ENCODE measurements at regions not wholly inside any gene's neighbourhood (a gene's known extent, or its start where the extent isn't known, plus 50 kb on each side); places are given as distances from the start of the nearest gene placed in this dataset.

DNA sequence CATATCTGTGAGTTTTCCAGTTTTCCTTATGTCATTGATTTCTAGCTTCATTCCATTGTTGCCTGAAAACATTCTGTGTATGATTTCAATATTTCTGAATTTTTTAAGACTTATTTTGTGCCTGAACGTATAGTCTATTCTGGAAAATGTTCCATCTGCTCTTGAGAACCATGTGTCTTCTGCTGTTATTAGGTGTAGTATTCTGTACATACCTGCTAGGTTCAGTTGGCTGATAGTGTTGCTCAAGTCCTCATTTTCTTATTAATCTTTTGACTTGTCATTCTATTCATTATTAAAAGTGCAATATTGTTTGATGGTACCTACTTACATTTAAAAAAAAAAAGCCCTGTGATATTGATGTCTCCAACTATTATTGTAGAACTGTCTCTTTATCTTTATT, 869.8 kb upstream of the MAN1A1 start:
- Histone ChIP-seq H3K4me2 (ENCODE audit: low read length) (no peak overlapping the region), H2AK5ac (ENCODE audit: low read length) (no peak overlapping the region), H2BK120ac (ENCODE audit: low read depth, low read length) (no peak overlapping the region), H3K18ac (ENCODE audit: low read length) (no peak overlapping the region), H3K27ac (ENCODE audit: low read depth, low read length) (no peak overlapping the region), H3K4ac (ENCODE audit: low read depth, low read length) (no peak overlapping the region), H2BK5ac (ENCODE audit: low read length) (no peak overlapping the region), H2BK15ac (replicated peaks; ENCODE audit: low read depth) (no peak overlapping the region), H3K27me3 (ENCODE audit: insufficient read depth, low read length, poor library complexity) (no peaks in the 10 kb centered on the region), H3K4me1 (ENCODE audit: control insufficient read depth, low read depth, low read length) (no peaks in the 10 kb centered on the region), H3K4me3 (ENCODE audit: low read length) (no peak overlapping the region), H3K56ac (ENCODE audit: low read length) (no peak overlapping the region), H3K79me2 (ENCODE audit: control insufficient read depth, insufficient read depth, low read length) (no peaks in the 10 kb centered on the region), H3K23ac (ENCODE audit: low read length) (no peak overlapping the region), H4K5ac (ENCODE audit: low read length) (no peak overlapping the region), H3K36me3 (ENCODE audit: control insufficient read depth, insufficient read depth, low read length) (no peaks in the 10 kb centered on the region), H3K9ac (ENCODE audit: low read length) (no peak overlapping the region), H3K79me1 (ENCODE audit: low read length) (no peaks in the 10 kb centered on the region), H4K8ac (ENCODE audit: low read depth, low read length) (no peak overlapping the region)
- no peak for DNase-seq
- WGBS (ENCODE audit: extremely low coverage, insufficient coverage, low lambda C conversion rate): no CpG with 5 or more reads among the region's 1 CpG

GRCh38 chr6:120214088-120214499, 864.5 kb upstream of the MAN1A1 start:
- Histone ChIP-seq H2BK5ac (ENCODE audit: low read length) (no peak overlapping the region), H3K56ac (ENCODE audit: low read length) (no peak overlapping the region), H3K36me3 (ENCODE audit: control insufficient read depth, insufficient read depth, low read length) (no peaks in the 10 kb centered on the region), H3K4ac (ENCODE audit: low read depth, low read length) (no peak overlapping the region), H2AK5ac (ENCODE audit: low read length) (no peak overlapping the region), H3K9ac (ENCODE audit: low read length) (no peak overlapping the region), H3K27me3 (ENCODE audit: insufficient read depth, low read length, poor library complexity) (no peaks in the 10 kb centered on the region), H3K79me2 (ENCODE audit: control insufficient read depth, insufficient read depth, low read length) (no peaks in the 10 kb centered on the region), H3K4me1 (ENCODE audit: control insufficient read depth, low read depth, low read length) (no peaks in the 10 kb centered on the region), H2BK120ac (ENCODE audit: low read depth, low read length) (no peak overlapping the region), H3K4me3 (ENCODE audit: low read length) (no peak overlapping the region), H4K8ac (ENCODE audit: low read depth, low read length) (no peak overlapping the region), H2BK15ac (replicated peaks; ENCODE audit: low read depth) (no peak overlapping the region), H3K18ac (ENCODE audit: low read length) (no peak overlapping the region), H4K5ac (ENCODE audit: low read length) (no peak overlapping the region), H3K27ac (ENCODE audit: low read depth, low read length) (no peak overlapping the region), H3K4me2 (ENCODE audit: low read length) (no peak overlapping the region), H3K79me1 (ENCODE audit: low read length) (no peaks in the 10 kb centered on the region), H3K23ac (ENCODE audit: low read length) (no peak overlapping the region)
- DNase-seq: no peak

GRCh38 chr6:120211955-120212792, 862.6 kb upstream of the MAN1A1 start:
- no CpG with 5 or more reads among the region's 4 CpGs for WGBS (ENCODE audit: extremely low coverage, insufficient coverage, low lambda C conversion rate)
- Histone ChIP-seq H3K4me1 (ENCODE audit: control insufficient read depth, low read depth, low read length) (no peaks in the 10 kb centered on the region), H2AK5ac (ENCODE audit: low read length) (no peak overlapping the region), H4K5ac (ENCODE audit: low read length) (no peak overlapping the region), H3K4me2 (ENCODE audit: low read length) (no peak overlapping the region), H2BK120ac (ENCODE audit: low read depth, low read length) (no peak overlapping the region), H3K9ac (ENCODE audit: low read length) (no peak overlapping the region), H3K4me3 (ENCODE audit: low read length) (no peak overlapping the region), H3K36me3 (ENCODE audit: control insufficient read depth, insufficient read depth, low read length) (no peaks in the 10 kb centered on the region), H3K18ac (ENCODE audit: low read length) (no peak overlapping the region), H3K56ac (ENCODE audit: low read length) (no peak overlapping the region), H3K23ac (ENCODE audit: low read length) (no peak overlapping the region), H2BK15ac (replicated peaks; ENCODE audit: low read depth) (no peak overlapping the region), H3K79me1 (ENCODE audit: low read length) (no peaks in the 10 kb centered on the region), H2BK5ac (ENCODE audit: low read length) (no peak overlapping the region), H4K8ac (ENCODE audit: low read depth, low read length) (no peak overlapping the region), H3K27me3 (ENCODE audit: insufficient read depth, low read length, poor library complexity) (no peaks in the 10 kb centered on the region), H3K4ac (ENCODE audit: low read depth, low read length) (no peak overlapping the region), H3K27ac (ENCODE audit: low read depth, low read length) (no peak overlapping the region), H3K79me2 (ENCODE audit: control insufficient read depth, insufficient read depth, low read length) (no peaks in the 10 kb centered on the region)
- peak; percentile 6 for DNase-seq

GRCh38 chr6:120202878-120203277, 853.3 kb upstream of the MAN1A1 start:
- Histone ChIP-seq H3K4ac (ENCODE audit: low read depth, low read length) (no peak overlapping the region), H4K8ac (ENCODE audit: low read depth, low read length) (no peak overlapping the region), H2AK5ac (ENCODE audit: low read length) (no peak overlapping the region), H3K27ac (ENCODE audit: low read depth, low read length) (no peak overlapping the region), H3K36me3 (ENCODE audit: control insufficient read depth, insufficient read depth, low read length) (no peaks in the 10 kb centered on the region), H3K23ac (ENCODE audit: low read length) (no peak overlapping the region), H3K4me3 (ENCODE audit: low read length) (no peak overlapping the region), H2BK5ac (ENCODE audit: low read length) (no peak overlapping the region), H3K56ac (ENCODE audit: low read length) (no peak overlapping the region), H3K79me2 (ENCODE audit: control insufficient read depth, insufficient read depth, low read length) (no peaks in the 10 kb centered on the region), H3K79me1 (ENCODE audit: low read length) (no peaks in the 10 kb centered on the region), H4K5ac (ENCODE audit: low read length) (no peak overlapping the region), H2BK120ac (ENCODE audit: low read depth, low read length) (no peak overlapping the region), H3K9ac (ENCODE audit: low read length) (no peak overlapping the region), H3K4me2 (ENCODE audit: low read length) (no peak overlapping the region), H3K4me1 (ENCODE audit: control insufficient read depth, low read depth, low read length) (peaks cover under 1% of the 10 kb centered on the region), H3K18ac (ENCODE audit: low read length) (no peak overlapping the region), H3K27me3 (ENCODE audit: insufficient read depth, low read length, poor library complexity) (no peaks in the 10 kb centered on the region), H2BK15ac (replicated peaks; ENCODE audit: low read depth) (no peak overlapping the region)
- no peak for DNase-seq
- no CpG with 5 or more reads among the region's 1 CpG for WGBS (ENCODE audit: extremely low coverage, insufficient coverage, low lambda C conversion rate)

- H3K9ac ChIP-seq (ENCODE audit: low read length): no peak overlapping the region
- no peak overlapping the region for H2BK5ac ChIP-seq (ENCODE audit: low read length)
- H2BK120ac ChIP-seq (ENCODE audit: low read depth, low read length): no peak overlapping the region
- no peak overlapping the region for H4K8ac ChIP-seq (ENCODE audit: low read depth, low read length)
- H3K18ac ChIP-seq (ENCODE audit: low read length): no peak overlapping the region
- whole genome bisulfite sequencing (ENCODE audit: extremely low coverage, insufficient coverage, low lambda C conversion rate): no CpG with 5 or more reads among the region's 2 CpGs
- no peaks in the 10 kb centered on the region for H3K79me2 ChIP-seq (ENCODE audit: control insufficient read depth, insufficient read depth, low read length)
- H3K4me2 ChIP-seq (ENCODE audit: low read length): no peak overlapping the region
- H3K27ac ChIP-seq (ENCODE audit: low read depth, low read length): no peak overlapping the region
- H2AK5ac ChIP-seq (ENCODE audit: low read length): no peak overlapping the region
- H3K56ac ChIP-seq (ENCODE audit: low read length): no peak overlapping the region
- H3K79me1 ChIP-seq (ENCODE audit: low read length): no peaks in the 10 kb centered on the region
- no peaks in the 10 kb centered on the region for H3K36me3 ChIP-seq (ENCODE audit: control insufficient read depth, insufficient read depth, low read length)
- H3K23ac ChIP-seq (ENCODE audit: low read length): no peak overlapping the region
- DNase-seq: no peak
- peaks cover 3% of the 10 kb centered on the region for H3K4me1 ChIP-seq (ENCODE audit: control insufficient read depth, low read depth, low read length)
- H3K4me3 ChIP-seq (ENCODE audit: low read length): no peak overlapping the region
- H3K27me3 ChIP-seq (ENCODE audit: insufficient read depth, low read length, poor library complexity): no peaks in the 10 kb centered on the region
- H2BK15ac ChIP-seq (replicated peaks; ENCODE audit: low read depth): no peak overlapping the region
- H4K5ac ChIP-seq (ENCODE audit: low read length): no peak overlapping the region
- H3K4ac ChIP-seq (ENCODE audit: low read depth, low read length): no peak overlapping the region
These were observed 851.3 kb upstream of the MAN1A1 start for GRCh38 chr6:120200853-120201252.

DNA sequence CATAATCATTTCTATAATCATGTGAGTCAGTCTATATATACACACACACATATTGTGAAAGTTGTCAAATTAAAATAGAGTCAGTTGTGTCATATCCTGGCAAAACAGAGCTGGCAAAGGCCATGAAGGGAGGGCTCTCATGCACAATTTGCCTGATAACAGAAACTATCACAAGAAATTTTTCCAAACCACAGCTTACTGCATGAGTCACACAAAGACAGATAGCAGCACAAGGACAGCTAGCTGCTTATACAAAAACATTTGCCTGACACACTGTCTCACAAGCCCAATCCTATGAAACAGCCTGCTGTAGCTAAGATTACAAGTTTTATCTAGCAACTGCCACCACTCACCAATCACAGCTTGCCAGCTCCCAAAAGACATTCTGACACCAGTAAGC, 848.5 kb upstream of the MAN1A1 start:
- H4K5ac ChIP-seq (ENCODE audit: low read length): no peak overlapping the region
- H2AK5ac ChIP-seq (ENCODE audit: low read length): no peak overlapping the region
- no peak overlapping the region for H4K8ac ChIP-seq (ENCODE audit: low read depth, low read length)
- H3K4ac ChIP-seq (ENCODE audit: low read depth, low read length): no peak overlapping the region
- H3K27ac ChIP-seq (ENCODE audit: low read depth, low read length): peak overlapping the region; percentile 51
- H3K27me3 ChIP-seq (ENCODE audit: insufficient read depth, low read length, poor library complexity): no peaks in the 10 kb centered on the region
- no peak overlapping the region for H3K18ac ChIP-seq (ENCODE audit: low read length)
- H3K79me2 ChIP-seq (ENCODE audit: control insufficient read depth, insufficient read depth, low read length): no peaks in the 10 kb centered on the region
- H3K79me1 ChIP-seq (ENCODE audit: low read length): no peaks in the 10 kb centered on the region
- no peak overlapping the region for H3K56ac ChIP-seq (ENCODE audit: low read length)
- H3K4me3 ChIP-seq (ENCODE audit: low read length): no peak overlapping the region
- peak overlapping the region; percentile 6 for H2BK5ac ChIP-seq (ENCODE audit: low read length)
- no peak overlapping the region for H3K23ac ChIP-seq (ENCODE audit: low read length)
- peaks cover 3% of the 10 kb centered on the region for H3K4me1 ChIP-seq (ENCODE audit: control insufficient read depth, low read depth, low read length)
- no peak overlapping the region for H2BK120ac ChIP-seq (ENCODE audit: low read depth, low read length)
- no peak overlapping the region for H3K9ac ChIP-seq (ENCODE audit: low read length)
- no peak overlapping the region for H3K4me2 ChIP-seq (ENCODE audit: low read length)
- DNase-seq: peak; percentile 92
- no peaks in the 10 kb centered on the region for H3K36me3 ChIP-seq (ENCODE audit: control insufficient read depth, insufficient read depth, low read length)
- H2BK15ac ChIP-seq (replicated peaks; ENCODE audit: low read depth): no peak overlapping the region

All from mesendoderm (in vitro differentiated cells).